AG09319 (cell line): ENCODE measurements at regions not wholly inside any gene's neighbourhood (a gene's known extent, or its start where the extent isn't known, plus 50 kb on each side); places are given as distances from the start of the nearest gene placed in this dataset.
"Not testable (repeated sequence)": the region's sequence is repeated elsewhere in the genome, so short reads cannot be mapped to it uniquely, and the experiment has no call there.

Experiments used
- DNase-seq: peaks from one replicate; pipeline ENCODE4 v3.0.0-alpha.2; 2010; ENCODE audit warnings: low read depth; ENCODE audit errors: extremely low read depth
- TF ChIP-seq, protein P1 (sequence below): IDR thresholded peaks from 2 replicates; pipeline ENCODE4 v1.5.1; 2011; ENCODE audit warnings: low read depth, mild to moderate bottlenecking, inconsistent platforms, low read length, moderate library complexity

DNA sequence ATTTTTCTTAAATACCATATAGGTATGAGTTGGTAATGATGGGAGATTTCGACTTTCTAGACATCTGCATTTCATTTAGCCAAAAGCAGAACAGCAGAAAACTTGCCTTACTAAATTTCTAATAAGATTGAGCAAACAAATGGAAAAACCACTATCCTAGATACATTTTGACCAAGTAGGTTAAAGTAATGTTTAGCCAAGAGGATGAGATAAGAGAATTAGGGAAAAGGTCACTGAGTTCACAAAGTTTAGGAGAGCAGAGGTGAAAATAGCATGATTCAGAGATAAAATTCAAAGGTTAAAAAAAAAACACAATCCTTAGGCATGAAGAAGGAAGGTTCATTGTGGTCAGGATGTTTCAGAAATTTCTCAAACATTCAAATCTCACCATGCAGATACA is 450.3 kb downstream of the CD83 start:
- TF ChIP-seq, protein P1, sequence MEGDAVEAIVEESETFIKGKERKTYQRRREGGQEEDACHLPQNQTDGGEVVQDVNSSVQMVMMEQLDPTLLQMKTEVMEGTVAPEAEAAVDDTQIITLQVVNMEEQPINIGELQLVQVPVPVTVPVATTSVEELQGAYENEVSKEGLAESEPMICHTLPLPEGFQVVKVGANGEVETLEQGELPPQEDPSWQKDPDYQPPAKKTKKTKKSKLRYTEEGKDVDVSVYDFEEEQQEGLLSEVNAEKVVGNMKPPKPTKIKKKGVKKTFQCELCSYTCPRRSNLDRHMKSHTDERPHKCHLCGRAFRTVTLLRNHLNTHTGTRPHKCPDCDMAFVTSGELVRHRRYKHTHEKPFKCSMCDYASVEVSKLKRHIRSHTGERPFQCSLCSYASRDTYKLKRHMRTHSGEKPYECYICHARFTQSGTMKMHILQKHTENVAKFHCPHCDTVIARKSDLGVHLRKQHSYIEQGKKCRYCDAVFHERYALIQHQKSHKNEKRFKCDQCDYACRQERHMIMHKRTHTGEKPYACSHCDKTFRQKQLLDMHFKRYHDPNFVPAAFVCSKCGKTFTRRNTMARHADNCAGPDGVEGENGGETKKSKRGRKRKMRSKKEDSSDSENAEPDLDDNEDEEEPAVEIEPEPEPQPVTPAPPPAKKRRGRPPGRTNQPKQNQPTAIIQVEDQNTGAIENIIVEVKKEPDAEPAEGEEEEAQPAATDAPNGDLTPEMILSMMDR = no peak
- DNase-seq = no peak

DNA sequence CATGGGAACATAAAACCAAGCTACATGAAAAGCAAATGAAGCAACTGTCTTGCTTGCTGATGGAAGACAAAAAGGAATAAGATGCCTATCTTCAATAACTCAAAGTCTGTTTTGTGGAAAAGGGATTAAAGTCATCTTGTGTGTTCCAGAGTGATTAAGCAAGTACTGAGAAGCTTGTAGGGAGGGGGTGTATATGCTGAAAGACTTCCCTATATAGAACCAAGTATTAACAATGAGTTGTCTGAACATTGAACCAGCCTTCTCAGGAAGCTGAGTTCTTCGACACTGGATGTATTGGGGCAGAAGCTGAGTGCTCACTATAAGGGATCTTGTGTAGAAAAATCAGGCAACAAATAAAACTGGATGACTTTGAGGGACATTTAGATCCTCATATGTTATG is 451.8 kb downstream of the CD83 start:
- no peak for DNase-seq

DNA sequence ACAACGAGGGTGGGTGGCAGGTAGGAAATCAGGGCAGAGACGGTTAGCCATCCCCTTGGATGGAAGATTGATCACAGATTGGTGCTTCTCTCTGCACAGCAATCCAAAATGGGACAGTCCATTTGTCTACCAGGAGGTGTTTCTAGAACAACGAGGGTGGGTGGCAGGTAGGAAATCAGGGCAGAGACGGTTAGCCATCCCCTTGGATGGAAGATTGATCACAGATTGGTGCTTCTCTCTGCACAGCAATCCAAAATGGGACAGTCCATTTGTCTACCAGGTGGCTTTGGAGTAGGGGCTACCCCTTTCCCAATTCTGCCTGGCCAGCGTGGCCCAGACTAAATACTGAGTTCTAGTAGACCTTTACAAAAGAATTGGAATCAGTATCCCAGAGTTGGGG is 452.3 kb downstream of the CD83 start:
- not testable (repeated sequence) for DNase-seq

More for the DNA sequence above, 451.8 kb downstream of the CD83 start:
- TF ChIP-seq, protein P1 = no peak

DNA sequence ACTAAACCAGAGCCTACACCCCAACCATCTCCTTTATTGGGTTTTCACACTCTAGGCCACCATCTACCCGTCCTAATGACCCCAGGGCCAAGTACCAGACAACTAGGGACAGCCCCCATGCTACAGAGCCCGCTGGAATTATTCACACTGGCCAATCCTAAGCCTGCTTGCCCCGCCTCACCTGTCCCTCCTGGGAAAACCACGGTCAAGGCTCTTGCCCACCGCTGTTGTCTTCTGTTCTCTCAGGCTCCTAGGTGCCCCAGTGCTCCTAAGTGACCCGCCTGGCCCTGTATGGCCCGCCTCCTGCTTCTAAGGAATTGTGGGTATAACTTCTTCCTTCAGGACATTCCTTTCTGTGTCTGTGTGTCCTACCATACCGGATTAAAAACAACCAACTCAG is 453.4 kb downstream of the CD83 start:
- no peak for DNase-seq
- TF ChIP-seq, protein P1 = no peak

DNA sequence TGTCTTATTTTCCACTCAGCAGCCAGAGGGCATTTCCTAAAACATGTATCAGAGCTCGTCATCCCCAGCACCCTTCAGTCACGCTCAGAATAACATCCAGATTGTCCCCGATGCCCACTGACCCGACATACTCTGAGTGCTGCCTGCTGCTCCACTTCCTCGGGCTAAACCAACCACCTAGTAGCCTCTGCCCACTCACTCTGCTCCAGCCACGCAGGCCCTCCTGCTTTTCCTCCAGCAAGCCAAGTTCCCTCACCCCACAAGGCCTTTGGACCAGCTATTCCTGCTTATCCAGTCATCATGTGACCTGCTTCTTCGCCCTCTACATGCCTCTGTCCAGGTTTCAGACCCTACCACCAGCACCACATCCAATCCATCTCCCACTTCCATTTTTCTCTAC is 454.2 kb downstream of the CD83 start:
- no peak for DNase-seq
- TF ChIP-seq, protein P1 = no peak

DNA sequence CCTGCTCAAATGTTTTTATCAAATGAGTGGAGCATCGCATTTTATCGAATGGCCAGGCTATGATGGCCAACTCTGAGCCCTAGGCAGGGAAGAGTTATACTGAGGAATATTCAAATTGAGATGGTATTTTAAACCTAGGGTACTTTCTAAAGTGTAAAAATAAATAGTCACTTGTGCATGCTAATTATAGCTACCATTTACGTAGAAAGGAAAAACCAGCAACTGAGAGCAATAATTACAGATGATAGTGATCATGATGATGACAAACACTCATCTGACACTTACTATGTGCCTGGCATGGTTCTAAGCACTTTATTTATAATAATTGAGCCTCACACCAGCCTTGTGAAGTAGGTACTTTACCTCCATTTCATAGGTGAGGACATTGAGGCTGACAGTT is 455.7 kb downstream of the CD83 start:
- no peak for DNase-seq
- TF ChIP-seq, protein P1 = no peak

DNA sequence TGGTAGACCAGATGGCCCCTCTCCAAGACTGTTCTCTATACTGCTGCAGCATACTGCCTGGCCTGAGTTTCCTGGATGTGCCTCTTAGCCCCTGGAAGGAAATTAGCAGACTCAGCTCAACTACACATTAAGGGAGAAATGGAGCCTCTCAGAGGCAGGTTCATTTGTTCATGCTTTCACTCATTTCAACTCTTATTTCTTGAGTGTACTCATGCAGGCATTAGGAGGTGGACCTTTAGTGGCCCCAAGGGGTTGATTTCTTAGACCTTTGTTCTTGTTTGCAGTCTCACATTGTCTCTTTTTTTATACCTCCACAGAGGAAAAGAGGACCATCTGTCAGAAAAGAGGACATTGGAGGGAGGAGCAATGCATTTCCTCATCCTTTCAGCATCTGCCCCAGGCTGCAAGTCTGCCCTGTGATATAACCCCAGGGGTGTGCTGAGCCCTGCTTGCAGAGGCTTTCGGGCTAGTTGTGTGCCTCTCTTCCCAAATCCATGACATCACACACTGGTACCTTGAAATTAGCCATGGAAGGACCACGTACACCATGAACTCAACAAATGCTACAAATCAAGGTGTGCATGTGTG is 456.2 kb downstream of the CD83 start:
- DNase-seq = no peak

DNA sequence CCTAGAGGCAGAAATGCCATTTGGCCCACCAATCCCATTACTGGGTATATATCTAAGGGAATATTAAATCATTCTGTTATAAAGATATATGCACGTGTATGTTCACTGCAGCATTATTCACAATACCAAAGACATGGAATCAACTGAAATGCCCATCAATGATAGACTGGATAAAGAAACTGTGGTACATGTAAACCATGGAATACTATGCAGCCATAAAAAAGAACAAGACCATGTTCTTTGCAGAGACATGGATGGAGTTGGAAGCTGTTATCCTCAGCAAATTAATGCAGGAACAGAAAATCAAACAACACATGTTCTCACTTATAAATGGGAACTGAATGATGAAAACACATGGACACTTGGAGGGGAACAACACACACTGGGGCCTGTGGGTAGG is 458.4 kb downstream of the CD83 start:
- no peak for DNase-seq
- TF ChIP-seq, protein P1 = no peak

More for the DNA sequence above, 456.2 kb downstream of the CD83 start:
- TF ChIP-seq, protein P1 = no peak
